ENCODE measurements at regions not wholly inside any gene's neighbourhood (a gene's known extent, or its start where the extent isn't known, plus 50 kb on each side); places are given as distances from the start of the nearest gene placed in this dataset.

DNA sequence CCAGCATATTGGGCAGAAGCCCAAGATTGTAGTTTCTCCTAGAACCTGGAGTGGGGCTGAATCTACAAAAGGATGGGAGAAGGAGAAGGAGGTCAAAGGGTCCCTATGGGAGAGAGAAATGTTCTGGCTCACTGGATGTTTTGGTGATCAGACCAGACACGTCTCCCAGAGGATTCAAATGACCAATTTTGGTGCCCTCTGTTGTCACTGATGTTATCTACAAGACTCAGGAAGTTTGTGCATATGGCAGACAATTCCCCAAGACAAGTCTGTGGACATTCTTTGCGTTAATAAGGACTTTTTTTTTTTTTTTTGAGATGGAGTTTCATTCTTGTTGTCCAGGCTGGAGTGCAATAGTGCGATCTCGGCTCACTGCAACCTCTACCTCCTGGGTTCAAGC lies 137.2 kb upstream of the SMARCA2 start:
- TF ChIP-seq REST (IDR thresholded peaks at IDR 0.05; ENCODE audit: low read depth, low read length) = no peak
- no peak for TF ChIP-seq RFX5 (IDR thresholded peaks at IDR 0.05; ENCODE audit: low read length)
- TF ChIP-seq, protein P1, sequence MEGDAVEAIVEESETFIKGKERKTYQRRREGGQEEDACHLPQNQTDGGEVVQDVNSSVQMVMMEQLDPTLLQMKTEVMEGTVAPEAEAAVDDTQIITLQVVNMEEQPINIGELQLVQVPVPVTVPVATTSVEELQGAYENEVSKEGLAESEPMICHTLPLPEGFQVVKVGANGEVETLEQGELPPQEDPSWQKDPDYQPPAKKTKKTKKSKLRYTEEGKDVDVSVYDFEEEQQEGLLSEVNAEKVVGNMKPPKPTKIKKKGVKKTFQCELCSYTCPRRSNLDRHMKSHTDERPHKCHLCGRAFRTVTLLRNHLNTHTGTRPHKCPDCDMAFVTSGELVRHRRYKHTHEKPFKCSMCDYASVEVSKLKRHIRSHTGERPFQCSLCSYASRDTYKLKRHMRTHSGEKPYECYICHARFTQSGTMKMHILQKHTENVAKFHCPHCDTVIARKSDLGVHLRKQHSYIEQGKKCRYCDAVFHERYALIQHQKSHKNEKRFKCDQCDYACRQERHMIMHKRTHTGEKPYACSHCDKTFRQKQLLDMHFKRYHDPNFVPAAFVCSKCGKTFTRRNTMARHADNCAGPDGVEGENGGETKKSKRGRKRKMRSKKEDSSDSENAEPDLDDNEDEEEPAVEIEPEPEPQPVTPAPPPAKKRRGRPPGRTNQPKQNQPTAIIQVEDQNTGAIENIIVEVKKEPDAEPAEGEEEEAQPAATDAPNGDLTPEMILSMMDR (IDR thresholded peaks at IDR 0.05) = no peak
- TF ChIP-seq JUND (IDR thresholded peaks at IDR 0.05) = no peak
- no peak for TF ChIP-seq SIN3A (IDR thresholded peaks at IDR 0.05; ENCODE audit: borderline replicate concordance, low read depth, low read length)
- no peak for TF ChIP-seq EZH2phosphoT487 (IDR thresholded peaks at IDR 0.05; ENCODE audit: borderline replicate concordance, low read depth)
- TF ChIP-seq YY1 (IDR thresholded peaks at IDR 0.05; ENCODE audit: low read depth) = no peak
- TF ChIP-seq, protein P2, sequence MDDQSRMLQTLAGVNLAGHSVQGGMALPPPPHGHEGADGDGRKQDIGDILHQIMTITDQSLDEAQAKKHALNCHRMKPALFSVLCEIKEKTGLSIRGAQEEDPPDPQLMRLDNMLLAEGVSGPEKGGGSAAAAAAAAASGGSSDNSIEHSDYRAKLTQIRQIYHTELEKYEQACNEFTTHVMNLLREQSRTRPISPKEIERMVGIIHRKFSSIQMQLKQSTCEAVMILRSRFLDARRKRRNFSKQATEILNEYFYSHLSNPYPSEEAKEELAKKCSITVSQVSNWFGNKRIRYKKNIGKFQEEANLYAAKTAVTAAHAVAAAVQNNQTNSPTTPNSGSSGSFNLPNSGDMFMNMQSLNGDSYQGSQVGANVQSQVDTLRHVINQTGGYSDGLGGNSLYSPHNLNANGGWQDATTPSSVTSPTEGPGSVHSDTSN (IDR thresholded peaks at IDR 0.05) = no peak
- TF ChIP-seq POLR2AphosphoS5 (IDR thresholded peaks at IDR 0.05; ENCODE audit: low read depth, low read length) = no peak
- no peak for TF ChIP-seq CHD2 (IDR thresholded peaks at IDR 0.05; ENCODE audit: low read length, partially characterized antibody)
- TF ChIP-seq MXI1 (IDR thresholded peaks at IDR 0.05; ENCODE audit: low read depth, low read length) = no peak
- TF ChIP-seq GATA2 (CRISPR knock-in tag; IDR thresholded peaks at IDR 0.05) = no peak
